ENCODE measurements at regions not wholly inside any gene's neighbourhood (a gene's known extent, or its start where the extent isn't known, plus 50 kb on each side); places are given as distances from the start of the nearest gene placed in this dataset.

DNA sequence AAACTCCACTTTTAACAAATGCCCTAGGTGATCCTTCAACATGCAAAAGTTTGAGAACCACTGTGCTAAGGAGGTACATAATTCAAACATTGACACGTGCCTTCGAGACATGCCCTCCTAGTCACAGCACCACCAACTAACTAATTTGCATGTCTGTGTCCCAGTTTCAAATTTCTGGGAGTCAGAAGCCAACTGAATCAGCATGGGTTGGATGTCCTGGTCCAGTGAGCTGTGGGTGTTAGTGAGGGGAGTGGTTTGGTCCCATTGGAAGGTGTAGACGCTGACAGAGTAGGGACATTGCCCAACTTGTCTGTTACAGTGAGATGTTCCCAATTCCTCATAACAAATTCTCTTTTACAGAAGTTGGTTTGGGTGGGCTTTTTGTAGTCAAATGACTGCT is 67.3 kb upstream of the ADPGK start:
- Histone ChIP-seq H3K9me3 (replicated peaks in 1 of 2; ENCODE audit: control insufficient read depth in 1 of 2, insufficient read depth in 1 of 2, low read length in 2 of 2) (no peaks in the 10 kb centered on the region), H3K27me3 (ENCODE audit: control insufficient read depth in 2 of 2, insufficient read depth in 2 of 2, low read length in 2 of 2) (peaks cover 2 to 14% of the 10 kb centered on the region in 2 donors), H3K27ac (ENCODE audit: low read depth in 1 of 2, low read length in 2 of 2) (no peak overlapping the region), H3K9ac (ENCODE audit: insufficient read depth, low read length, poor library complexity, severe bottlenecking) (no peak overlapping the region), H2AFZ (ENCODE audit: insufficient read depth, low read depth, low read length, poor library complexity, severe bottlenecking) (no peak overlapping the region), H3K4me1 (ENCODE audit: control insufficient read depth in 1 of 2, insufficient read depth in 2 of 2, low read length in 2 of 2) (no peaks in the 10 kb centered on the region), H3K79me2 (ENCODE audit: insufficient read depth, low read length) (no peaks in the 10 kb centered on the region), H3K4me2 (replicated peaks; ENCODE audit: extremely low read depth, low read length, poor library complexity, severe bottlenecking) (no peak overlapping the region), H3K36me3 (replicated peaks in 1 of 2; ENCODE audit: control insufficient read depth in 1 of 2, insufficient read depth in 2 of 2, low read length in 2 of 2) (no peaks in the 10 kb centered on the region), H3K4me3 (replicated peaks in 1 of 3; ENCODE audit: low read depth in 2 of 3, low read length in 3 of 3) (no peak overlapping the region), H4K20me1 (ENCODE audit: insufficient read depth, low read length) (no peaks in the 10 kb centered on the region)
- 0% methylated on average over 2 of the region's 3 CpGs for WGBS (ENCODE audit: insufficient coverage)
- Mint-ChIP-seq H3K9me3 (peaks cover 0 to 1% (median 0%) of the 10 kb centered on the region in 7 donors), H3K4me3 (no peak overlapping the region), H3K4me1 (no peaks in the 10 kb centered on the region), H3K36me3 (no peaks in the 10 kb centered on the region), H3K27me3 (ENCODE audit: low read depth in 3 of 3) (peaks cover 17 to 33% (median 21%) of the 10 kb centered on the region in 3 donors), H3K27ac (no peak overlapping the region)
- intact Hi-C loops (cut with micrococcal nuclease): no loop called here
- no peak for DNase-seq
- TF ChIP-seq, protein P1, sequence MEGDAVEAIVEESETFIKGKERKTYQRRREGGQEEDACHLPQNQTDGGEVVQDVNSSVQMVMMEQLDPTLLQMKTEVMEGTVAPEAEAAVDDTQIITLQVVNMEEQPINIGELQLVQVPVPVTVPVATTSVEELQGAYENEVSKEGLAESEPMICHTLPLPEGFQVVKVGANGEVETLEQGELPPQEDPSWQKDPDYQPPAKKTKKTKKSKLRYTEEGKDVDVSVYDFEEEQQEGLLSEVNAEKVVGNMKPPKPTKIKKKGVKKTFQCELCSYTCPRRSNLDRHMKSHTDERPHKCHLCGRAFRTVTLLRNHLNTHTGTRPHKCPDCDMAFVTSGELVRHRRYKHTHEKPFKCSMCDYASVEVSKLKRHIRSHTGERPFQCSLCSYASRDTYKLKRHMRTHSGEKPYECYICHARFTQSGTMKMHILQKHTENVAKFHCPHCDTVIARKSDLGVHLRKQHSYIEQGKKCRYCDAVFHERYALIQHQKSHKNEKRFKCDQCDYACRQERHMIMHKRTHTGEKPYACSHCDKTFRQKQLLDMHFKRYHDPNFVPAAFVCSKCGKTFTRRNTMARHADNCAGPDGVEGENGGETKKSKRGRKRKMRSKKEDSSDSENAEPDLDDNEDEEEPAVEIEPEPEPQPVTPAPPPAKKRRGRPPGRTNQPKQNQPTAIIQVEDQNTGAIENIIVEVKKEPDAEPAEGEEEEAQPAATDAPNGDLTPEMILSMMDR (IDR thresholded peaks at IDR 0.05): no peak

DNA sequence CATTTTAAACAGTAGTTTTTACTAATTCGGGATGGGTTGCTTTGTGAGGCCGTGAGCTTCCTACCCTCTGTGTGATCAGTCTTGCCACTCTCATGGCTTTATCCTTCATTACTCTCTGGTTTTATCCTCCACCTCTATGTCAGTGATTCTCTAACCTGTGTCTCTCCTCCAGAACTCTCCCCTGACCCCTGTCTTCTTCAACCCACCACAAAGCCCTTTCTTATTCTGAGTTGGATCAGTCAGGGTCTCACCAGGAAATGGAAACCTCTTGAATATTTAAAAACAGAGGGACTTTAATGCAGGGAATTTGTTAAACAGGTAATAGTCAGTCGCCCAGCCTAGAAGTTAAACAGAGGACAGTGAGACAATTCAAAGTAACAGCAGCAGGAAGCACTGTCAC is 64.2 kb upstream of the ADPGK start:
- Mint-ChIP-seq H3K27me3 (ENCODE audit: low read depth in 3 of 3) (peaks cover 20 to 42% (median 28%) of the 10 kb centered on the region in 3 donors), H3K9me3 (peaks cover 0 to 7% (median 3%) of the 10 kb centered on the region in 7 donors), H3K36me3 (no peaks in the 10 kb centered on the region), H3K4me3 (no peak overlapping the region), H3K4me1 (no peaks in the 10 kb centered on the region), H3K27ac (no peak overlapping the region)
- Histone ChIP-seq H3K36me3 (replicated peaks in 1 of 2; ENCODE audit: control insufficient read depth in 1 of 2, insufficient read depth in 2 of 2, low read length in 2 of 2) (no peaks in the 10 kb centered on the region), H2AFZ (ENCODE audit: insufficient read depth, low read depth, low read length, poor library complexity, severe bottlenecking) (no peak overlapping the region), H3K27ac (ENCODE audit: low read depth in 1 of 2, low read length in 2 of 2) (no peak overlapping the region), H3K4me3 (replicated peaks in 1 of 3; ENCODE audit: low read depth in 2 of 3, low read length in 3 of 3) (no peak overlapping the region), H4K20me1 (ENCODE audit: insufficient read depth, low read length) (no peaks in the 10 kb centered on the region), H3K9ac (ENCODE audit: insufficient read depth, low read length, poor library complexity, severe bottlenecking) (no peak overlapping the region), H3K79me2 (ENCODE audit: insufficient read depth, low read length) (no peaks in the 10 kb centered on the region), H3K4me1 (ENCODE audit: control insufficient read depth in 1 of 2, insufficient read depth in 2 of 2, low read length in 2 of 2) (no peaks in the 10 kb centered on the region), H3K4me2 (replicated peaks; ENCODE audit: extremely low read depth, low read length, poor library complexity, severe bottlenecking) (no peak overlapping the region), H3K27me3 (ENCODE audit: control insufficient read depth in 2 of 2, insufficient read depth in 2 of 2, low read length in 2 of 2) (peaks cover 0 to 14% of the 10 kb centered on the region in 2 donors), H3K9me3 (replicated peaks in 1 of 2; ENCODE audit: control insufficient read depth in 1 of 2, insufficient read depth in 1 of 2, low read length in 2 of 2) (no peaks in the 10 kb centered on the region)
- 75% methylated on average over 2 of the region's 3 CpGs for WGBS (ENCODE audit: insufficient coverage)
- intact Hi-C loops (cut with micrococcal nuclease): no loop called here
- TF ChIP-seq, protein P1 (IDR thresholded peaks at IDR 0.05): no peak
- DNase-seq: no peak
